GM12878 (cell line): ENCODE measurements at regions not wholly inside any gene's neighbourhood (a gene's known extent, or its start where the extent isn't known, plus 50 kb on each side); places are given as distances from the start of the nearest gene placed in this dataset.

Source experiments
- ATAC-seq: fragments of 200-7000 bp; cut with Tn5 transposase; 3 replicates; pipeline ENCODE4 v1.9.1; 2020; ENCODE audit warnings: mild to moderate bottlenecking, moderate library complexity
- BruUV-seq: library from RNA; stranded (reverse); fragments of 400-500 nt; replicated peaks from 2 replicates; lab custom pipeline; 2021; lab: Mats Ljungman, UMichigan
- CTCF ChIA-PET: fragments of 300-600 bp; sonication (Branson Sonifier 250); formaldehyde crosslinking; extraction: SDS; loops from one replicate; lab custom pipeline; 2021; ENCODE audit warnings: inconsistent platforms; lab: Yijun Ruan, JAX
- POLR2A ChIA-PET: fragments of 350-600 bp; formaldehyde crosslinking; extraction: SDS; loops from one replicate; lab custom pipeline; 2021; ENCODE audit warnings: inconsistent platforms; lab: Charles Lee
- RAD21 ChIA-PET: fragments of 300-600 bp; sonication (Branson Sonifier 250); formaldehyde crosslinking; loops from one replicate; lab custom pipeline; 2023; ENCODE audit warnings: antibody characterized with exemption; ENCODE audit not compliant: unreplicated experiment; lab: Charles Lee
- SMC1A ChIA-PET: fragments of 300-600 bp; sonication (Branson Sonifier 250); formaldehyde crosslinking; loops from one replicate; lab custom pipeline; 2023; ENCODE audit not compliant: unreplicated experiment, uncharacterized antibody; lab: Charles Lee
- DNase-seq: peaks from one replicate; pipeline ENCODE4 v3.0.0-alpha.2; 2011; ENCODE audit warnings: low read depth, low spot score
- FAIRE-seq: peaks from 3 replicates; lab custom pipeline; 2011; peaks lifted over from hg19 to GRCh38; lab: Jason Lieb, UNC
- H2AFZ ChIP-seq: 2 replicates; pipeline ENCODE4 v1.6.0; 2011; ENCODE audit warnings: low read depth, low read length, control low read depth; ENCODE audit not compliant: control insufficient read depth
- H3K27ac ChIP-seq: 2 replicates; pipeline ENCODE4 v1.5.1; 2011; ENCODE audit warnings: control low read depth; ENCODE audit not compliant: control insufficient read depth, insufficient read depth
- H3K27me3 ChIP-seq, 2 experiments: replicated peaks in 1 of 2; 2 replicates each; pipeline versions ENCODE4 v1.6.0 to v1.6.1; 2011; ENCODE audit warnings: low read length in 1 of 2; ENCODE audit not compliant: control insufficient read depth in 2 of 2, insufficient read depth in 2 of 2
- H3K36me3 ChIP-seq, 2 experiments: 2 replicates each; pipeline ENCODE4 v1.5.1; 2011; ENCODE audit warnings: low read length in 1 of 2; ENCODE audit not compliant: control insufficient read depth in 2 of 2, insufficient read depth in 2 of 2
- H3K4me1 ChIP-seq: 2 replicates; pipeline ENCODE4 v1.6.1; 2011; ENCODE audit warnings: mild to moderate bottlenecking, low read length, moderate library complexity, mixed read lengths; ENCODE audit not compliant: control insufficient read depth, insufficient read depth
- H3K4me2 ChIP-seq: 2 replicates; pipeline ENCODE4 v1.6.0; 2011; ENCODE audit warnings: control low read depth; ENCODE audit not compliant: control insufficient read depth, insufficient read depth
- H3K4me3 ChIP-seq: fragments of 200-600 bp; sonication (generic); 2 replicates; pipeline ENCODE4 v1.5.1; 2016
- H3K79me2 ChIP-seq: 2 replicates; pipeline ENCODE4 v1.6.0; 2011; ENCODE audit warnings: low read length; ENCODE audit not compliant: control insufficient read depth, insufficient read depth
- H3K9ac ChIP-seq: 2 replicates; pipeline ENCODE4 v1.8.0; 2011; ENCODE audit warnings: low read length, control low read depth, mixed read lengths; ENCODE audit not compliant: control insufficient read depth, insufficient read depth
- H3K9me3 ChIP-seq: replicated peaks from 3 replicates; pipeline ENCODE4 v1.5.1; 2011; ENCODE audit warnings: mild to moderate bottlenecking, low read length; ENCODE audit not compliant: control insufficient read depth, insufficient read depth
- H4K20me1 ChIP-seq: 2 replicates; pipeline ENCODE4 v1.6.0; 2011; ENCODE audit not compliant: control insufficient read depth, insufficient read depth
- CHD4 ChIP-seq: fragments of 200-600 bp; sonication (generic); IDR thresholded peaks from 2 replicates; pipeline ENCODE4 v1.6.1; 2016; ENCODE audit warnings: mild to moderate bottlenecking
- MLLT1 ChIP-seq: fragments of 450-650 bp; IDR thresholded peaks from 2 replicates; pipeline ENCODE4 v1.6.1; 2016; ENCODE audit warnings: mild to moderate bottlenecking
- MYC ChIP-seq: IDR thresholded peaks from 2 replicates; pipeline ENCODE4 v1.6.1; 2011; ENCODE audit warnings: mild to moderate bottlenecking, low read length, moderate library complexity, inconsistent platforms; ENCODE audit not compliant: insufficient read depth, insufficient replicate concordance, insufficient read length, severe bottlenecking
- NR2C1 ChIP-seq: fragments of 450-650 bp; IDR thresholded peaks from 2 replicates; pipeline ENCODE4 v1.6.1; 2017; ENCODE audit warnings: antibody characterized with exemption, mild to moderate bottlenecking, moderate library complexity
- POLR2A ChIP-seq: IDR thresholded peaks from 2 replicates; pipeline ENCODE4 v1.6.1; 2011; ENCODE audit warnings: low read depth, mild to moderate bottlenecking, low read length
- YY1 ChIP-seq: IDR thresholded peaks from 2 replicates; pipeline ENCODE4 v1.6.1; 2011; ENCODE audit warnings: low read depth, mild to moderate bottlenecking, low read length
- ZBTB33 ChIP-seq: fragments of 450-650 bp; IDR thresholded peaks from 2 replicates; pipeline ENCODE4 v1.6.1; 2017; ENCODE audit warnings: mild to moderate bottlenecking
- ZNF24 ChIP-seq: fragments of 450-650 bp; IDR thresholded peaks from 2 replicates; pipeline ENCODE4 v1.6.1; 2017; ENCODE audit warnings: antibody characterized with exemption, mild to moderate bottlenecking
- ZZZ3 ChIP-seq: IDR thresholded peaks from 2 replicates; pipeline ENCODE4 v1.6.1; 2011; ENCODE audit warnings: low read depth; ENCODE audit not compliant: control insufficient read depth, insufficient read length
- WGBS: methylation state at CpG from one replicate; pipeline ENCODE4 v1.1.6; 2016; ENCODE audit warnings: low lambda C conversion rate; ENCODE audit not compliant: insufficient replicate concordance, insufficient coverage; ENCODE audit errors: missing lambda C conversion rate; 5-methylcytosine and 5-hydroxymethylcytosine counted together
- in situ Hi-C: fragments of 300-500 bp; cut with MboI; formaldehyde crosslinking; loops from 9 replicates; pipeline ENCODE4 v1.14.3; 2018; ENCODE audit warnings: mixed read lengths
- intact Hi-C: fragments of 100-400 bp; cut with micrococcal nuclease; formaldehyde crosslinking; loops from one replicate; pipeline ENCODE4 v1.14.2; 2022; ENCODE audit not compliant: unreplicated experiment

GRCh38 chr12:129959889-129960288 is 56.1 kb upstream of the TMEM132D start:
- no peaks in the 10 kb centered on the region for H3K9me3 ChIP-seq
- in situ Hi-C loops (no loop called here), intact Hi-C loops (no loop called here)
- no peaks in the 10 kb centered on the region for H3K27me3 ChIP-seq
- no peak overlapping the region for H3K4me2 ChIP-seq
- TF ChIP-seq POLR2A (no peak), MYC (no peak), ZNF24 (no peak), CHD4 (no peak), MLLT1 (no peak), YY1 (no peak), NR2C1 (no peak), ZBTB33 (no peak), ZZZ3 (no peak)
- ChIA-PET RAD21 (no interaction called here), SMC1A (no interaction called here), CTCF (no interaction called here), POLR2A (no interaction called here)
- FAIRE-seq (no peak), DNase-seq (no peak), ATAC-seq (no peak)
- no peak overlapping the region for H2AFZ ChIP-seq
- no peaks in the 10 kb centered on the region for H4K20me1 ChIP-seq
- no peaks in the 10 kb centered on the region for H3K4me1 ChIP-seq
- H3K79me2 ChIP-seq = no peaks in the 10 kb centered on the region
- H3K9ac ChIP-seq = no peak overlapping the region
- no peaks in the 10 kb centered on the region for H3K36me3 ChIP-seq
- BruUV-seq = no TSS peak
- H3K4me3 ChIP-seq = no peak overlapping the region
- 1% methylated on average over 3 of the region's 3 CpGs for WGBS
- no peak overlapping the region for H3K27ac ChIP-seq
